Stimulated activated CD4-positive, alpha-beta T cell treated with anti-CD3 and anti-CD28 coated beads, TNF-alpha, amount 100 ng/mL, for 4 hours (primary cell): ENCODE measurements at regions not wholly inside any gene's neighbourhood (a gene's known extent, or its start where the extent isn't known, plus 50 kb on each side); places are given as distances from the start of the nearest gene placed in this dataset.

Experiments used
- DNase-seq, 3 experiments: peaks; one replicate each; pipeline ENCODE4 v3.0.0-alpha.2; 2020; ENCODE audit warnings: low read depth in 3 of 3

- no peak for DNase-seq
These were observed 69.7 kb upstream of the CAB39 start for GRCh38 chr2:230642966-230643365.

- DNase-seq, result peak; percentile 46 to 56 (median 53)
These were observed 68.9 kb upstream of the CAB39 start for GRCh38 chr2:230643576-230644291.

- DNase-seq, result no peak
These were observed 68.2 kb upstream of the CAB39 start for GRCh38 chr2:230644356-230644935.

- DNase-seq, result no peak
These were observed 64.3 kb upstream of the CAB39 start for GRCh38 chr2:230648356-230648755.

- DNase-seq, result no peak
These were observed 62.0 kb upstream of the CAB39 start for GRCh38 chr2:230650585-230651137.

- DNase-seq, result no peak
These were observed 58.6 kb upstream of the CAB39 start for GRCh38 chr2:230654057-230654456.

GRCh38 chr2:230657462-230657861, 55.2 kb upstream of the CAB39 start:
- no peak for DNase-seq

- DNase-seq, result no peak
These were observed 54.7 kb upstream of the CAB39 start for GRCh38 chr2:230657906-230658305.

- no peak for DNase-seq
These were observed 54.1 kb upstream of the CAB39 start for GRCh38 chr2:230658577-230658876.

- peak in 1 of 3 experiments; percentile 43 for DNase-seq
These were observed 53.6 kb upstream of the CAB39 start for GRCh38 chr2:230658877-230659652.

- DNase-seq, result no peak
These were observed 52.2 kb upstream of the CAB39 start for GRCh38 chr2:230660294-230661060.

GRCh38 chr2:230661072-230661957, 51.3 kb upstream of the CAB39 start:
- DNase-seq, result no peak
